RWPE2 (cell line): ENCODE measurements at regions not wholly inside any gene's neighbourhood (a gene's known extent, or its start where the extent isn't known, plus 50 kb on each side); places are given as distances from the start of the nearest gene placed in this dataset.

Experiments used
- ATAC-seq: fragments of 200-7000 bp; cut with Tn5 transposase; 3 replicates; pipeline ENCODE4 v1.9.1; 2021; ENCODE audit warnings: low read depth
- DNase-seq: peaks from one replicate; pipeline ENCODE4 v3.0.0-alpha.2; 2020; ENCODE audit warnings: low spot score
- H3K27ac ChIP-seq: fragments of 450-650 bp; 2 replicates; pipeline ENCODE4 v1.5.1; 2017; ENCODE audit warnings: mild to moderate bottlenecking; ENCODE audit not compliant: poor library complexity, severe bottlenecking
- H3K27me3 ChIP-seq: fragments of 250-450 bp; sonication (Bioruptor Pico); 2 replicates; pipeline ENCODE4 v1.5.1; 2021; ENCODE audit warnings: mild to moderate bottlenecking, moderate library complexity; ENCODE audit not compliant: insufficient read depth, poor library complexity, severe bottlenecking
- H3K36me3 ChIP-seq: fragments of 250-450 bp; sonication (Bioruptor Pico); 2 replicates; pipeline ENCODE4 v1.5.1; 2020; ENCODE audit warnings: low read depth, mild to moderate bottlenecking, moderate library complexity
- H3K4me1 ChIP-seq: fragments of 250-450 bp; sonication (Bioruptor Pico); 2 replicates; pipeline ENCODE4 v1.5.1; 2021; ENCODE audit warnings: mild to moderate bottlenecking, moderate library complexity; ENCODE audit not compliant: insufficient read depth, poor library complexity, severe bottlenecking
- H3K4me3 ChIP-seq: fragments of 250-450 bp; sonication (Bioruptor Pico); 2 replicates; pipeline ENCODE4 v1.5.1; 2021; ENCODE audit warnings: mild to moderate bottlenecking, moderate library complexity; ENCODE audit not compliant: severe bottlenecking
- H3K9me3 ChIP-seq: fragments of 250-450 bp; sonication (Bioruptor Pico); 2 replicates; pipeline ENCODE4 v1.5.1; 2021; ENCODE audit warnings: mild to moderate bottlenecking, moderate library complexity; ENCODE audit not compliant: severe bottlenecking
- TF ChIP-seq, protein P1 (sequence below): fragments of 450-650 bp; IDR thresholded peaks from one replicate; pipeline ENCODE4 v1.5.1; 2017; ENCODE audit warnings: mild to moderate bottlenecking, moderate library complexity; ENCODE audit not compliant: poor library complexity, severe bottlenecking

DNA sequence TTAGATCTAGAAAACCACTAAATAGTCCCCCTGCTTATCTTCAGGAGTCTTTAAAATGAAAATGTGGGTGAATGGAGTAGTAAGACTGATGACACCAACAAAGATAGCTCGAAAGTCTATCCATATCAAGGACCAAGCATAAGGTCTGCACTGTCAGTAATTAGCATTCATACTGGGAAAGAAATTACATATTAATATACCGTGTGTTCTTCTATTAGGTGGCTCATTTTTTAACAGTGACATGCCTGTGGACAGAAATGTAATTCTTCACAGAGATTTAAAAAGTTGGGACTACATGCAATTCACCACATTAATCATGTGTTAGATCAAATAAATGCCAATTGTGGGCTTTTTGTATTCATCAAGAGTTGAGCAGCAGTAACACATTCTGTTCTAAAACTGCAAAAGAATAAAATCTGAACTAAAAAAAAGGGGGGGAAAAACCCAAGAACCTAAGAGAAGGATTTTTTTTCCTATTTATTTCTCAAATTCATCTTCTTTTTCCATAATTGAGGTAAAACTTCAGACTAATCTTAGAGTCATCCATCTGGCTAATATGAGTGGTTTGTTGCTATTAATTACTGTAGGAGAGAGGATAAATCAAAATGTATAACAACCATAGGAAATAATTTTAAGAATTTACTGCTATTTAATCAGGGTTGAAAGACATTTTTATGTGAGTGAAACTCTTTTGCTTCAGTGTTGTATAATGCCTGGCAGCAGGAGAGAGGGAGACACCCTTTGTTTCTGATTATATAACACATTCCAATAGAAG lies 386.7 kb upstream of the IGFBP7 start:
- Histone ChIP-seq H3K36me3 (no peaks in the 10 kb centered on the region), H3K4me1 (no peaks in the 10 kb centered on the region), H3K9me3 (no peaks in the 10 kb centered on the region), H3K27me3 (peaks cover 2% of the 10 kb centered on the region), H3K4me3 (no peak overlapping the region), H3K27ac (no peak overlapping the region)
- no peak for ATAC-seq
- TF ChIP-seq, protein P1, sequence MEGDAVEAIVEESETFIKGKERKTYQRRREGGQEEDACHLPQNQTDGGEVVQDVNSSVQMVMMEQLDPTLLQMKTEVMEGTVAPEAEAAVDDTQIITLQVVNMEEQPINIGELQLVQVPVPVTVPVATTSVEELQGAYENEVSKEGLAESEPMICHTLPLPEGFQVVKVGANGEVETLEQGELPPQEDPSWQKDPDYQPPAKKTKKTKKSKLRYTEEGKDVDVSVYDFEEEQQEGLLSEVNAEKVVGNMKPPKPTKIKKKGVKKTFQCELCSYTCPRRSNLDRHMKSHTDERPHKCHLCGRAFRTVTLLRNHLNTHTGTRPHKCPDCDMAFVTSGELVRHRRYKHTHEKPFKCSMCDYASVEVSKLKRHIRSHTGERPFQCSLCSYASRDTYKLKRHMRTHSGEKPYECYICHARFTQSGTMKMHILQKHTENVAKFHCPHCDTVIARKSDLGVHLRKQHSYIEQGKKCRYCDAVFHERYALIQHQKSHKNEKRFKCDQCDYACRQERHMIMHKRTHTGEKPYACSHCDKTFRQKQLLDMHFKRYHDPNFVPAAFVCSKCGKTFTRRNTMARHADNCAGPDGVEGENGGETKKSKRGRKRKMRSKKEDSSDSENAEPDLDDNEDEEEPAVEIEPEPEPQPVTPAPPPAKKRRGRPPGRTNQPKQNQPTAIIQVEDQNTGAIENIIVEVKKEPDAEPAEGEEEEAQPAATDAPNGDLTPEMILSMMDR = no peak
- DNase-seq = no peak

DNA sequence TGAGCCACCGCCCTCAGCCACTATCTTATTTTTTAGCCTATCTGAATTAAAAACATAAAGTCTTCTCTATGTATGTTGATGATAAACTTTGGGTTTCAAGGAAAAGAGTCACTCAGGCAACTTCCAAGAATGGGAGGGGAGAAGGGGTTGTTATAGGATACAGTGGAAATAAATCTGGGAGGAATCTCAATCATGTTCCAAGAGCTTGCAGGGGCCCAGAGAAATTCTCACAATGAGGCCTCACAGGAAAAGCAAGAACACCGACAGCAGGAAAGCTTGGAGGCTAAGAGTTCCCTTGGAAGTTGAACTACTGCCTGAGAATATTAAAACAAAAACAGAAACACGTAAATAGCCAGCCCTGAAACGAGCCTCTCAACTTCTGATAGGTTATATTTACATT lies 384.6 kb upstream of the IGFBP7 start:
- H3K4me3 ChIP-seq = no peak overlapping the region
- H3K9me3 ChIP-seq = no peaks in the 10 kb centered on the region
- peaks cover 2% of the 10 kb centered on the region for H3K27me3 ChIP-seq
- H3K36me3 ChIP-seq = no peaks in the 10 kb centered on the region
- no peak overlapping the region for H3K27ac ChIP-seq
- H3K4me1 ChIP-seq = no peaks in the 10 kb centered on the region
- no peak for DNase-seq
- ATAC-seq = no peak
- TF ChIP-seq, protein P1 = no peak

DNA sequence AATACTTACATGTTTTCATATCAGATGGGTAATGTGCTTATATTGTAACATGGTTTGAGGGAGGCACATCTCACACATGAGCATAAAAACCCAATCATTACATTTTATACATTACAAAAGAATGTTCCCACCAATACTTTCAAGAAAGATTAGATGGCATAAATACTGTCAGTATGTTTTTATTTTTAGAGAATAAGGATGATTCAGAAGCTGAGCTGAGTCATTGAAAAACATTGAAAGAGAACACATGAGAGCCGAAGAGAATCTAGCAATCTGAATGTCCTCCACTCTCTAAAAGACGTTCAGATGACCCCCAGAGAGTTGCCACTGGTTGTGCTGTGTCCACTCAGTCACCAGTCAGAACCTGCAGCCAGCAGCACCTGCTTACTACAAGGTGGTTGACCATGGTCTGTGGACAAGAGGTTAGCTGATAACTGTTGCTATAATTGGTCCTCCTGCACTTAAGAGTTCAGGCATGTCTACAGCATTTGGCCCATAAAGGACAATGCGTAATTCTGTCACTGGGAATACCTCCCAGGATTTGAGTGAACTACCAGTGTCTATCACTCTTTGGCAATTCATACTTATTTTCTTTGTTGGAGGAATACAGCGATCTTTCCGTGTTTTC lies 382.2 kb upstream of the IGFBP7 start:
- DNase-seq (no peak), ATAC-seq (no peak)
- H3K27me3 ChIP-seq = no peaks in the 10 kb centered on the region
- H3K4me1 ChIP-seq = no peaks in the 10 kb centered on the region
- H3K36me3 ChIP-seq = no peaks in the 10 kb centered on the region
- no peak overlapping the region for H3K4me3 ChIP-seq
- TF ChIP-seq, protein P1 = no peak
- H3K27ac ChIP-seq = no peak overlapping the region
- no peaks in the 10 kb centered on the region for H3K9me3 ChIP-seq

DNA sequence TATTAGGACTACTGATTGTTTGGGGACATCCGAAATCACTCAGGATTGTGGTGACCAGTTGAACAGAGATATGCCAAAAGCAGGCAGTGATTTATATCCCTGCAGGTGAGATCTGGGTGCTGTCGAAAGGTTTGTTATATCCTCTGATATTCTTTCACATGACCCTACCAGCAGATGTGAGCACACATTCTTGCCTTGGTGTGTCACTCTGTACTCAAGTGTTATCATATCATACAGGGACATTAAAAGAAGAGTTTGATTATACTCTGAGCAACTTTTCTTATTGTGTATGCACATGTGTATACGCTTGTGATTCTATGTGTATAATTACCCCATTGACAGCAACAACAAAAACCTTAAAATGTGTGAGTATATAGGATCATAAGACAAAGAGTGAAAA lies 381.2 kb upstream of the IGFBP7 start:
- Histone ChIP-seq H3K4me3 (no peak overlapping the region), H3K9me3 (no peaks in the 10 kb centered on the region), H3K27me3 (no peaks in the 10 kb centered on the region), H3K4me1 (no peaks in the 10 kb centered on the region), H3K27ac (no peak overlapping the region), H3K36me3 (no peaks in the 10 kb centered on the region)
- ATAC-seq (no peak), DNase-seq (no peak)
- TF ChIP-seq, protein P1 = no peak
